ENCODE measurements at regions not wholly inside any gene's neighbourhood (a gene's known extent, or its start where the extent isn't known, plus 50 kb on each side); places are given as distances from the start of the nearest gene placed in this dataset.

DNA sequence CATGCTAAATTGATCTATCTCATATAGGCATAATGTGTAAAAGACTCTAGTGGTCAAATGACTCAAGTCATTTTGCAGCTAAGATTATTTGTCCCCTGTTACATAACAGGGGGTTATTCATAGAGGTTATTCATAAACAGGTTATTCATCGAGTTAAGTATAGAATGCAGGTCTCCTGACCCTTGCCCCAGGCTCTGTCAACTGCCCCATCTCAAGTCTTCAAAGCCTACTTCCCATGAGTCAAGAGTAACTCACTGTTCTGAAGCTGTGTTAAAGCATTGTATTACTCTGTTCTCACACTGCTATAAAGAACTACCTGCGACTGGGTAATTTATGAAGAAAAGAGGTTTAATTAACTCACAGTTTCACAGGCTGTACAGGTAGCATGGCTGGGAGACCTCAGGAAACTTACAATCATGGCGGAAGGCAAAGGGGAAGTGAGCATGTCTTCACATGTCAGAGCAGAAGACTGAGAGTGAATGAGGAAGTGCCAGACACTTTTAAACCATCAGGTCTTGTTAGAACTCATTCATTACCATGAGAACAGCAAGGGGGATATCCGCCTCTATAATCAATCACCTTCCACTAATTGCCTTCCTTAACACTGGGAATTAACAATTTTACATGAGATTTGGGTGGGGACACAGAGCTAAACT, 226.2 kb upstream of the BLID start:
- in situ Hi-C loops (cut with MboI; ENCODE audit: low pct_unique_long_range_greater_than_20kb, low sequenced_read_pairs, unreplicated experiment) = no loop called here
- no peak for DNase-seq (ENCODE audit: low spot score)
- TF ChIP-seq, protein P1, sequence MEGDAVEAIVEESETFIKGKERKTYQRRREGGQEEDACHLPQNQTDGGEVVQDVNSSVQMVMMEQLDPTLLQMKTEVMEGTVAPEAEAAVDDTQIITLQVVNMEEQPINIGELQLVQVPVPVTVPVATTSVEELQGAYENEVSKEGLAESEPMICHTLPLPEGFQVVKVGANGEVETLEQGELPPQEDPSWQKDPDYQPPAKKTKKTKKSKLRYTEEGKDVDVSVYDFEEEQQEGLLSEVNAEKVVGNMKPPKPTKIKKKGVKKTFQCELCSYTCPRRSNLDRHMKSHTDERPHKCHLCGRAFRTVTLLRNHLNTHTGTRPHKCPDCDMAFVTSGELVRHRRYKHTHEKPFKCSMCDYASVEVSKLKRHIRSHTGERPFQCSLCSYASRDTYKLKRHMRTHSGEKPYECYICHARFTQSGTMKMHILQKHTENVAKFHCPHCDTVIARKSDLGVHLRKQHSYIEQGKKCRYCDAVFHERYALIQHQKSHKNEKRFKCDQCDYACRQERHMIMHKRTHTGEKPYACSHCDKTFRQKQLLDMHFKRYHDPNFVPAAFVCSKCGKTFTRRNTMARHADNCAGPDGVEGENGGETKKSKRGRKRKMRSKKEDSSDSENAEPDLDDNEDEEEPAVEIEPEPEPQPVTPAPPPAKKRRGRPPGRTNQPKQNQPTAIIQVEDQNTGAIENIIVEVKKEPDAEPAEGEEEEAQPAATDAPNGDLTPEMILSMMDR (IDR thresholded peaks at IDR 0.05; ENCODE audit: extremely low read depth, insufficient read depth, missing control alignments) = no peak

DNA sequence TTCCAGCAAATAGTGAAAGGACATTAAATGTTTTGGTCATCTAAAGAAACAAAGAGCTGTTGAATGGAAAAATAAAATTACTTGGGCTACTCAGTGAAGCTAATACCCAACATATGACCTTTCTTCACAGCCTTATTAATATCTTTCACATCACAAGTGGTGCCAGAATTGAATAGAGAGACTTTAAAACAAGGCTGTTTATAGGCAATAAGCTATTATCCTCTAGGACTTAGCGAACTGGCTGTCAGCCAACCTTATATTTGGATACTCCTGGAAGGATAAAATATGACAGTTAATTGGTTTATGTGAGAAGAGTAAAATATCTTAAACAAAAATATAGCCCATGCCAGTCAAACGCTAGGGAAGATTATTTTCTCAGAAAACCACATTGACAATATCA, 225.5 kb upstream of the BLID start:
- TF ChIP-seq, protein P1 (IDR thresholded peaks at IDR 0.05; ENCODE audit: extremely low read depth, insufficient read depth, missing control alignments) = no peak
- no peak for DNase-seq (ENCODE audit: low spot score)
- in situ Hi-C loops (cut with MboI; ENCODE audit: low pct_unique_long_range_greater_than_20kb, low sequenced_read_pairs, unreplicated experiment) = no loop called here

DNA sequence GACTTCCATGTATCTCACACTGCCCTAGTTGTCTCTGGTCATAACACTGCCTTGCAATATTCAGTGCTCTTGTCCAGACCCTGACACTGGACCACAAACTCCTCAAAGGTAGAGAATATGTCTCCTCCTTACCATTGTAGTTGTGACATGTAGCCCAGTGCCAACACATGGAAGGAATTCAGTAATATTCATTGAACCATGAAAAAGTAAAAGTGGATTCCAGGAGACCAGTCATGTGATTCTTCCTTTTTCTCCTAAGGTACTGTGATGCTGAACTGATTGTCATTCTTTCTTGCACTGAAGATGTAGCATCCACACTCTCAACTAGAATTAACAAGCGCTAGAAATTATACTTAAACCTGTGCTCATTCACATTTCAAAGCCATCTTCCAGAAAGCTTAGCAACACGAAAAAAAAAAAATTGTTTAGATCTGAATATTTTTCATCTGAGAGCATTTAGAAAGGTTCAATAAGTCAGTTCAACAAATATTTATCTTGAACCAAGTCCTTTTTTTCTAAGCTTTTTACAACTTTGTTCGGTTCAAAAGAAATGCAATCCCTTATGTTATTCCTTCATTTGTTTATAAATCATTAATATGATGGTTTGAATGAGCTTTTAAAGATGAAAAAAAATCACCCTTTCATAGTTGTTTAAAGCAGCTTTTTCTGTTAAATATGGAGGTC, 224.7 kb upstream of the BLID start:
- TF ChIP-seq, protein P1 (IDR thresholded peaks at IDR 0.05; ENCODE audit: extremely low read depth, insufficient read depth, missing control alignments) = no peak
- no peak for DNase-seq (ENCODE audit: low spot score)
- in situ Hi-C loops (cut with MboI; ENCODE audit: low pct_unique_long_range_greater_than_20kb, low sequenced_read_pairs, unreplicated experiment) = no loop called here

DNA sequence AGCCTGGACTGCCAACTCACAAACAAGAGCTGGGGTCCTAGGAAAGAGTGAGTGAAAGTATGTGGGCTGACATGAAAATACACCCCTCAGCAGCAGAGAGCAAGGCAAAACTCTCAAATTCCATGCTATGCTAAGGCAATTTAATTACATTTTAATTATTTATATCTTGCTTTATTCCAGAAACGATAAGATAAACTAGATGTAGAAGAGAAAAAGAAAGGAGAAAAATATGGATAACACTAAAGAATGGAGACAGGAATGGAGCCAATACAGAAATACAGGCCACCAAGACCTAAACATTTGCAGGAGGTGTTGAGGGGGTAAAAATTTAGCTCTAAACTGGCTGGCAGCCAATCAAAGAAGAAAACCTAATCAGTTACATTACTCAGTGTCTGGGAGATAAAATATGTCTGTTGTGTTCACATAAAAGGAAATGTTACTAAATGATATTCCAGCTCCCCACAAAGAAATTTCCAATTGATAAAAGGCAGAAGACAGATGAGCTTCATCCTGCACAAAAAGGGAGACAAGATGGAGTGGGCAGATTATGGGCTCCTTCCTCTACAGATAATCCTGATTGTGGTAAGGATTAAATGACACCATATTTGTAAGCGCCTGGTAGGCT, 223.5 kb upstream of the BLID start:
- in situ Hi-C loops (cut with MboI; ENCODE audit: low pct_unique_long_range_greater_than_20kb, low sequenced_read_pairs, unreplicated experiment) = no loop called here
- no peak for DNase-seq (ENCODE audit: low spot score)
- TF ChIP-seq, protein P1 (IDR thresholded peaks at IDR 0.05; ENCODE audit: extremely low read depth, insufficient read depth, missing control alignments) = no peak

DNA sequence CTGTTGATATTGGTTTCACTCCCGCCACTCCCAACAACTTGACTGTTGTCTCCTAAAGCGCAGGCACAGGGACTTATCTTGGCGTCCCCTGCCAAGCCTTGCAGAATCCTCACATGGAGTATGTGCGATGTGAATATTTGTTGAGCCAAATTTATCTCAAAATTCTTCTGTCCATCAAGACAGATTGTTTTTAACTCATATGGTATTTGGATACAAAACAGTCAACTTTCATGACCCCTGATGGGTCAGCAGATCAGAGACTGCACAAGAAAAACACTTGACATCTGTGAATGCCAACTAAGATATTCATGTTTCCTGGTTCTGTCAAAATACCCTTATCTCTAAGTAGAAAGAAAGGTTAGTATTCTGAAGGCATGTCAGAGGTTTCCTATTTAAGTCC, 221.7 kb upstream of the BLID start:
- TF ChIP-seq, protein P1 (IDR thresholded peaks at IDR 0.05; ENCODE audit: extremely low read depth, insufficient read depth, missing control alignments) = no peak
- DNase-seq (ENCODE audit: low spot score) = no peak
- in situ Hi-C loops (cut with MboI; ENCODE audit: low pct_unique_long_range_greater_than_20kb, low sequenced_read_pairs, unreplicated experiment) = no loop called here

DNA sequence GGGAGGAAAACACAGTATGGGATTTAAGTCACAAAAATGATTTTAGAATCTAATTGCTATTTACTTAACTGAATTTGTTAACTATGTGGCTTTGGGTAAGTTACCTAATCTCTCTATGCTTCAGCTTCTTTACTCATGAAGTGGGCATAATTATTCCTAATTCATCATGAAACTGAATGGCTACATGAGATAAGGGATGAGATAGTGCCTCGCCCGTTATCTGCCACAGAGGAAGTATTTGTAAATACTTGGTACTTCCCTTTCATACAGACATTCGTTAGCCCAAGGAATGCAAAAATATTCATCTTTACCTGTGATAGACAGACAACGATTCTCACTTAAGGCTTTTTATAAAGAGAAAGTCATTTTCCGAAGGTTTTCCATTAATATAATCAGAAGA, 221.2 kb upstream of the BLID start:
- TF ChIP-seq, protein P1 (IDR thresholded peaks at IDR 0.05; ENCODE audit: extremely low read depth, insufficient read depth, missing control alignments) = no peak
- DNase-seq (ENCODE audit: low spot score) = no peak
- in situ Hi-C loops (cut with MboI; ENCODE audit: low pct_unique_long_range_greater_than_20kb, low sequenced_read_pairs, unreplicated experiment) = no loop called here

All from GM13977 (cell line).